HCT116 (cell line): ENCODE measurements at regions not wholly inside any gene's neighbourhood (a gene's known extent, or its start where the extent isn't known, plus 50 kb on each side); places are given as distances from the start of the nearest gene placed in this dataset.

Experiments used
- ATAC-seq: fragments of 200-7000 bp; cut with Tn5 transposase; 2 replicates; pipeline ENCODE4 v1.9.1; 2020; ENCODE audit warnings: mild to moderate bottlenecking, moderate library complexity
- BruUV-seq: library from RNA; stranded (reverse); fragments of 400-500 nt; replicated peaks from 2 replicates; lab custom pipeline; 2021; lab: Mats Ljungman, UMichigan
- CTCF ChIA-PET: fragments of 300-600 bp; sonication (Branson Sonifier 250); formaldehyde crosslinking; loops from one replicate; lab custom pipeline; 2021; ENCODE audit warnings: antibody characterized with exemption; lab: Charles Lee
- POLR2A ChIA-PET: fragments of 300-600, 350-600 bp; sonication (Branson Sonifier 250); formaldehyde crosslinking; loops from one replicate; lab custom pipeline; 2021; ENCODE audit warnings: antibody characterized with exemption; lab: Charles Lee
- RAD21 ChIA-PET, 2 experiments: fragments of 300-600 bp; sonication (Branson Sonifier 250); formaldehyde crosslinking; loops; one replicate each; lab custom pipeline; 2023; ENCODE audit warnings: low total read pairs in 2 of 2; ENCODE audit not compliant: uncharacterized antibody in 2 of 2, unreplicated experiment in 2 of 2, low non-redundant PET in 1 of 2; lab: Charles Lee
- DNase-seq: peaks from one replicate; pipeline ENCODE4 v3.0.0-alpha.2; 2010; ENCODE audit warnings: low read depth, low spot score
- H2AFZ ChIP-seq: fragments of 200-600 bp; shearing (Covaris generic), sonication (generic); 2 replicates; pipeline ENCODE4 v1.6.1; 2017; ENCODE audit warnings: low read depth, mixed run types, mixed read lengths, antibody characterized with exemption, low read length; ENCODE audit not compliant: poor library complexity, severe bottlenecking
- H3K27ac ChIP-seq: 2 replicates; pipeline ENCODE4 v1.5.1; 2012; ENCODE audit warnings: low read depth, low read length
- H3K27me3 ChIP-seq: fragments of 200-600 bp; sonication (generic); 2 replicates; pipeline ENCODE4 v1.6.1; 2016; ENCODE audit warnings: mixed run types, low read length, mixed read lengths; ENCODE audit not compliant: insufficient read depth
- H3K36me3 ChIP-seq, 2 experiments: fragments of 200-500 bp in 1 of 2; fragments of 200-600 bp in 1 of 2; sonication (Bioruptor generic) in 1 of 2; sonication (generic) in 1 of 2; 2 replicates each; pipeline versions ENCODE4 v1.5.1 to v1.6.1; 2014 to 2016; ENCODE audit warnings: low read length in 2 of 2, inconsistent platforms in 1 of 2, mixed read lengths in 1 of 2, mixed run types in 1 of 2; ENCODE audit not compliant: insufficient read depth in 2 of 2, control insufficient read depth in 1 of 2
- H3K4me1 ChIP-seq, 2 experiments: fragments of 200-600 bp in 1 of 2; sonication (generic) in 1 of 2; 2 replicates each; pipeline versions ENCODE4 v1.5.1 to v1.6.1; 2012 to 2017; ENCODE audit warnings: low read length in 2 of 2, inconsistent platforms in 1 of 2, mild to moderate bottlenecking in 1 of 2, mixed read lengths in 1 of 2, mixed run types in 1 of 2, moderate library complexity in 1 of 2; ENCODE audit not compliant: insufficient read depth in 2 of 2, control insufficient read depth in 1 of 2
- H3K4me2 ChIP-seq: fragments of 200-600 bp; sonication (generic); 2 replicates; pipeline ENCODE4 v1.6.1; 2017; ENCODE audit warnings: mixed run types, low read length, mixed read lengths
- H3K4me3 ChIP-seq, 2 experiments: fragments of 200-600 bp in 1 of 2; sonication (generic) in 1 of 2; replicated peaks in 1 of 2; 2 replicates each; pipeline ENCODE4 v1.5.1; 2011 to 2016; ENCODE audit warnings: low read length in 2 of 2, control low read depth in 1 of 2, low read depth in 1 of 2, mild to moderate bottlenecking in 1 of 2, mixed read lengths in 1 of 2, mixed run types in 1 of 2
- H3K79me2 ChIP-seq: fragments of 200-600 bp; sonication (generic); 2 replicates; pipeline ENCODE4 v1.6.1; 2017; ENCODE audit warnings: mild to moderate bottlenecking, mixed run types, low read length, moderate library complexity, mixed read lengths; ENCODE audit not compliant: insufficient read depth
- H3K9ac ChIP-seq: fragments of 200-600 bp; sonication (generic); 2 replicates; pipeline ENCODE4 v1.6.1; 2016; ENCODE audit warnings: low read length, mixed read lengths
- H3K9me2 ChIP-seq: fragments of 200-600 bp; sonication (generic), shearing (Covaris generic); 2 replicates; pipeline ENCODE4 v1.6.1; 2017; ENCODE audit warnings: mixed run types, mild to moderate bottlenecking, moderate library complexity; ENCODE audit not compliant: insufficient read depth
- H3K9me3 ChIP-seq, 2 experiments: fragments of 200-500 bp in 1 of 2; fragments of 200-600 bp in 1 of 2; sonication (Bioruptor generic) in 1 of 2; sonication (generic) in 1 of 2; 2 replicates each; pipeline ENCODE4 v1.6.1; 2014 to 2017; ENCODE audit warnings: low read length in 2 of 2, mixed read lengths in 2 of 2, inconsistent platforms in 1 of 2, low read depth in 1 of 2, mild to moderate bottlenecking in 1 of 2, mixed run types in 1 of 2, moderate library complexity in 1 of 2; ENCODE audit not compliant: control insufficient read depth in 1 of 2, insufficient read depth in 1 of 2
- H4K20me1 ChIP-seq: fragments of 200-600 bp; sonication (generic), shearing (Covaris generic); 2 replicates; pipeline ENCODE4 v1.6.1; 2017; ENCODE audit warnings: mixed run types, mild to moderate bottlenecking, moderate library complexity; ENCODE audit not compliant: insufficient read depth
- ATF3 ChIP-seq: IDR thresholded peaks from 2 replicates; pipeline ENCODE4 v1.6.1; 2012
- CBX3 ChIP-seq: IDR thresholded peaks from 2 replicates; pipeline ENCODE4 v1.6.1; 2012; ENCODE audit warnings: low read depth
- CEBPB ChIP-seq: IDR thresholded peaks from 2 replicates; pipeline ENCODE4 v1.6.1; 2012; ENCODE audit warnings: low read depth
- CTCF ChIP-seq, 3 experiments: fragments of 200-600 bp in 1 of 3; sonication (generic) in 1 of 3; IDR thresholded peaks in 2 of 3; conservative IDR thresholded peaks in 1 of 3; 2 replicates each; pipeline ENCODE4 v1.5.1; 2012 to 2017; ENCODE audit warnings: low read depth in 2 of 3, low read length in 2 of 3, antibody characterized with exemption in 1 of 3, borderline replicate concordance in 1 of 3, control low read depth in 1 of 3, mild to moderate bottlenecking in 1 of 3, mixed read lengths in 1 of 3, mixed run types in 1 of 3, moderate library complexity in 1 of 3; ENCODE audit not compliant: insufficient read depth in 1 of 3
- EZH2phosphoT487 ChIP-seq: fragments of 200-600 bp; IDR thresholded peaks from 2 replicates; pipeline ENCODE4 v1.6.1; 2018; ENCODE audit warnings: antibody characterized with exemption, borderline replicate concordance
- JUND ChIP-seq: IDR thresholded peaks from 2 replicates; pipeline ENCODE4 v1.6.1; 2012
- MAX ChIP-seq: IDR thresholded peaks from 2 replicates; pipeline ENCODE4 v1.6.1; 2012
- POLR2A ChIP-seq: IDR thresholded peaks from 2 replicates; pipeline ENCODE4 v1.7.0; 2011; ENCODE audit warnings: borderline replicate concordance; ENCODE audit not compliant: insufficient read depth, insufficient read length; ENCODE audit errors: extremely low read depth
- POLR2AphosphoS5 ChIP-seq: IDR thresholded peaks from 2 replicates; pipeline ENCODE4 v1.6.1; 2011; ENCODE audit warnings: mild to moderate bottlenecking, low read depth, low read length, moderate library complexity
- RAD21 ChIP-seq: IDR thresholded peaks from 2 replicates; pipeline ENCODE4 v1.6.1; 2012; ENCODE audit warnings: low read depth, mild to moderate bottlenecking
- SP1 ChIP-seq: IDR thresholded peaks from 2 replicates; pipeline ENCODE4 v1.6.1; 2012; ENCODE audit warnings: low read depth
- SRF ChIP-seq: IDR thresholded peaks from 2 replicates; pipeline ENCODE4 v1.6.1; 2012; ENCODE audit warnings: low read depth
- TCF7L2 ChIP-seq: IDR thresholded peaks from 2 replicates; pipeline ENCODE4 v1.7.0; 2011; ENCODE audit warnings: borderline replicate concordance, inconsistent platforms; ENCODE audit not compliant: insufficient read depth, insufficient read length; ENCODE audit errors: extremely low read depth
- YY1 ChIP-seq: IDR thresholded peaks from 2 replicates; pipeline ENCODE4 v1.6.1; 2011; ENCODE audit warnings: low read length, low read depth, moderate library complexity, mild to moderate bottlenecking; ENCODE audit not compliant: insufficient replicate concordance; ENCODE audit errors: extremely low read depth
- intact Hi-C: fragments of 100-400 bp; cut with micrococcal nuclease; formaldehyde crosslinking; loops from 2 replicates; pipeline ENCODE4 v1.10.0; 2022
- TF ChIP-seq, protein P1 (sequence below): IDR thresholded peaks from 2 replicates; pipeline ENCODE4 v1.6.1; 2011; ENCODE audit warnings: mild to moderate bottlenecking, low read length, moderate library complexity; ENCODE audit not compliant: insufficient replicate concordance; ENCODE audit errors: extremely low read depth

- TF ChIP-seq, protein P1, sequence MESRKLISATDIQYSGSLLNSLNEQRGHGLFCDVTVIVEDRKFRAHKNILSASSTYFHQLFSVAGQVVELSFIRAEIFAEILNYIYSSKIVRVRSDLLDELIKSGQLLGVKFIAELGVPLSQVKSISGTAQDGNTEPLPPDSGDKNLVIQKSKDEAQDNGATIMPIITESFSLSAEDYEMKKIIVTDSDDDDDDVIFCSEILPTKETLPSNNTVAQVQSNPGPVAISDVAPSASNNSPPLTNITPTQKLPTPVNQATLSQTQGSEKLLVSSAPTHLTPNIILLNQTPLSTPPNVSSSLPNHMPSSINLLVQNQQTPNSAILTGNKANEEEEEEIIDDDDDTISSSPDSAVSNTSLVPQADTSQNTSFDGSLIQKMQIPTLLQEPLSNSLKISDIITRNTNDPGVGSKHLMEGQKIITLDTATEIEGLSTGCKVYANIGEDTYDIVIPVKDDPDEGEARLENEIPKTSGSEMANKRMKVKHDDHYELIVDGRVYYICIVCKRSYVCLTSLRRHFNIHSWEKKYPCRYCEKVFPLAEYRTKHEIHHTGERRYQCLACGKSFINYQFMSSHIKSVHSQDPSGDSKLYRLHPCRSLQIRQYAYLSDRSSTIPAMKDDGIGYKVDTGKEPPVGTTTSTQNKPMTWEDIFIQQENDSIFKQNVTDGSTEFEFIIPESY, result no peak
Observed at GRCh38 chr21:15966231-15966630, 236.4 kb downstream of the USP25 start (continued).

DNA sequence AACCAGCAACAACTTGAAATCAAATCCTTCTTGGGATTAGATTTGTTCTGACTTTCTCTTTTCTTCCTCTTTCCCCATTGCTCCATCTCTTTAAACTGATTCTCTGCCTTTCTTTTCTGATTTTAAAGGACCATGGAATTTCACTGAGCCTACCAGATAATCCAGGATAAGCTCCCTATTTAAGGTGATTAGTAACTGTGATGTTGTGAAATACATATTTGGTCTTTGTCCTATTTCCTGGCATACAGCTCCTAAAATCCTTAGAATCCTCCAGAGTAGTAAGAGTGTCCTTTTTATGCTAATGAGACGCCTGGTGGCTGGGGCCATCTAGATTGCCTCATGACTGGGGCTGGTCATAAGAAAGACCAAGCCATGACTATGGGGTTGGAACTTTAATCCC lies 236.9 kb downstream of the USP25 start:
- BruUV-seq, result no TSS peak
- TF ChIP-seq SP1, result no peak
- no peak for TF ChIP-seq JUND
- TF ChIP-seq POLR2A, result no peak
- no peak for TF ChIP-seq CTCF (IDR thresholded peaks at IDR 0.05 in 2 of 3, conservative IDR thresholded peaks at IDR 0.05 in 1 of 3; ENCODE audit: borderline replicate concordance in 1 of 3, insufficient read depth in 1 of 3, low read depth in 2 of 3, low read length in 2 of 3)
- no peak for TF ChIP-seq POLR2AphosphoS5
- TF ChIP-seq, protein P1, result no peak
- no peak for TF ChIP-seq TCF7L2
- TF ChIP-seq SRF, result no peak
- TF ChIP-seq CEBPB, result no peak
- no peak for TF ChIP-seq YY1
- no peak for TF ChIP-seq MAX
- TF ChIP-seq ATF3, result no peak
- TF ChIP-seq RAD21, result no peak
- TF ChIP-seq EZH2phosphoT487, result no peak
- TF ChIP-seq CBX3, result no peak

More for the DNA sequence above, 236.9 kb downstream of the USP25 start:
- Histone ChIP-seq H3K4me3 (no peak overlapping the region), H2AFZ (no peak overlapping the region), H3K36me3 (no peaks in the 10 kb centered on the region), H3K9me3 (no peaks in the 10 kb centered on the region), H4K20me1 (no peaks in the 10 kb centered on the region), H3K4me2 (no peak overlapping the region), H3K27ac (no peak overlapping the region), H3K27me3 (no peaks in the 10 kb centered on the region), H3K9ac (no peak overlapping the region), H3K79me2 (no peaks in the 10 kb centered on the region), H3K4me1 (no peaks in the 10 kb centered on the region), H3K9me2 (no peaks in the 10 kb centered on the region)
- ChIA-PET RAD21 (no interaction called here), POLR2A (no interaction called here), CTCF (no interaction called here)
- ATAC-seq (no peak), DNase-seq (no peak)
- intact Hi-C loops, result no loop called here
